HG03139 (cell line): ENCODE measurements at regions not wholly inside any gene's neighbourhood (a gene's known extent, or its start where the extent isn't known, plus 50 kb on each side); places are given as distances from the start of the nearest gene placed in this dataset.
"Not testable (repeated sequence)": the region's sequence is repeated elsewhere in the genome, so short reads cannot be mapped to it uniquely, and the experiment has no call there.

ENCODE experiments used
- ATAC-seq: cut with Tn5 transposase; IDR thresholded peaks from one replicate; pipeline ENCODE4 v1.9.1; 2021; ENCODE audit not compliant: unreplicated experiment

- not testable (repeated sequence) for ATAC-seq
Measured at GRCh38 chr7:35853194-35853593, 52.3 kb downstream of the SEPTIN7 start.

GRCh38 chr7:35854311-35854710 is 53.5 kb downstream of the SEPTIN7 start:
- no peak for ATAC-seq

GRCh38 chr7:35856175-35856574 is 55.3 kb downstream of the SEPTIN7 start:
- ATAC-seq, result no peak

GRCh38 chr7:35860664-35861063 is 59.8 kb downstream of the SEPTIN7 start:
- ATAC-seq, result no peak

- no peak for ATAC-seq
Measured at GRCh38 chr7:35865287-35865686, 64.4 kb downstream of the SEPTIN7 start.

DNA sequence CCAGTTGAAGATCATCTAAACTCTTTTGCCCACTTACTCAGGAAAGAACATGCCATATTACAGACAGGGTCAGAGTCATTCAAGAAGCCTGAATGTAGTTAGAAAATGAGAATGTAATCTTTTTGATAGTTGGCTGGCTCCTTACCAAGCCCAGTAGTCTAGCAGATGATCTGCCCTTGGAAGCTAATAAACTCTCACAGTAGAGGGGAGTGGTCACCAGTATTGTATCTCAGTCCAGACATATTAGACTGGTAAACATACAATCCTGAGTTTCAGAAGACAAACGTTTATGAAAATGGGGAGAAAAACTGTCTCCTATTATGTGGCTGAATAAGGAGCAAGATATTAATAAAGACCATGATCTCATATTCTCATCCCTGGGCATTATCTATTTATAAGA is 65.3 kb downstream of the SEPTIN7 start:
- no peak for ATAC-seq

DNA sequence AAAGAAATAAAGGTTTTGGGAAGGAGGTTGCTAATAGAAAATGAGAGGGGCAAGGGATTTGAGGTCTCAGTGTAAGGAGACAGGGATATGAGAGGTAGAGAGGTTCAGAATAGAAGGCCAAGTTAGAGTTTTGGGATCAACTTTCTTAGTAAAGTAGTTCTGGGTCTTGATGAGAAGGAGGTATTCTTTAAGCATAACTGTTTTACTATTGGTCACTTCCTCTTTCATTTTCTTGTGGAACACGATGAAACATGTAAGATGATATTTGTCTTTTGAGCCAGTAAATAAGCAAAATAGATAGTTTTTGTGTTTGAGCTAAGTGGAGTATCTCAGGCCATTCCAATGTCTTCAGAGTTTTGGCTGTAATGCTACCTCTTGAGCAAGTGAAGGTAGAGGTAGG is 68.3 kb downstream of the SEPTIN7 start:
- not testable (repeated sequence) for ATAC-seq

DNA sequence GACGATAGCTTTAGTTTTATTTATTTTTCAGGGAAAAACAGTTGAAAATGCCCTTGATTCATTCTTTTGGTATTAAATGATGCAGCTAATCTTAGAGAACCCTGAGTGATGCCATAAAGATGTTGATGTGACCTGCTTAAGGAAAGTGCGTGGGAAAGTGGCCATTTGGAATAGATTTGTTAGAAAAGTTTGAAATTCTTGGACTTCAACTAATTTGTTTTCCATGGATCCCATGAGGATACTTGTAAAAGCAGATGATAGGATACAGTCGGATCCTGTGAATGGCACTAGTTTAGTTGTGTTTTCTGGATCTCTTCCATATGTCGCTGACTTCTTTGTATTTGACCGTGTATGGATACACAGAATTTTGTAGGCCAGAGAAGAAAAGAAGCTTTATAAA is 69.0 kb downstream of the SEPTIN7 start:
- no peak for ATAC-seq

GRCh38 chr7:35871856-35872255 is 71.0 kb downstream of the SEPTIN7 start:
- no peak for ATAC-seq

- ATAC-seq, result no peak
Measured at GRCh38 chr7:35874886-35875285, 74.0 kb downstream of the SEPTIN7 start.

DNA sequence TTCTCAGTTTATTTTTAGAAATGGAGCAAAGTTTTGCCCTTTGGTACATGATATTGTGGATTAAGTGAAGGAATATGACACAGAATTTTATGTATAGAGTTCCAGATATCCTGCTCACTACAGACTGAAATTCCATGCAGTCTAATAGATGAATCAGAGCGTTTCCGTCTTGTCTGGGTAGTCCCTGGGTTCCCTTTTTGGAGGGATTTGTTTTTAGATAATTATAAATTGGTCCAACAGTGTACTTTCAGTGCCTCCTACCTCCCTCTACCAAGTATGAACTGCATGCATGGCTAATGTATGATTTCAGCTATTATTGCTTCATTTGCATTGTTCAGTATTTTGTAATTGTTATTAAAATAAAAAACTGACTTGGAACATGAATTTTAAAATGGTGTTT is 74.4 kb downstream of the SEPTIN7 start:
- no peak for ATAC-seq

- ATAC-seq, result no peak
Measured at GRCh38 chr7:35878351-35878750, 77.5 kb downstream of the SEPTIN7 start.

DNA sequence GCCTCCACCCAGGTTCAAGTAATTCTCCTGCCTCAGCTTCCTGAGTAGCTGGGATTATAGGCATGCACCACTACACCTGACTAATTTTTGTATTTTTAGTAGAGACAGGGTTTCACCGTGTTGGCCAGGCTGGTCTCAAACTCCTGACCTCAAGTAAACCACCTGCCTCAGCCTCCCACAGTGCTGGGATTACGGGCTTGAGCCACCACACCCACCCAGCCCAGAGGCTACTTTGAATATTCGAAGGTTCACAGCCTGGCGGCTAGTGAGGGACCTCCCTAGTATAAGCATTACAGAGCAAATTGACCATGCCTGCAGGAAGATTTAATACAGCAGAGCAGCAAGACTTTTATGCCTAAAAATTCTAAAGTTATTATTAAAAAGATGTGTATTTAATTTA is 86.6 kb downstream of the SEPTIN7 start:
- not testable (repeated sequence) for ATAC-seq

- ATAC-seq, result no peak
Measured at GRCh38 chr7:35889001-35889400, 88.1 kb downstream of the SEPTIN7 start.

GRCh38 chr7:35889870-35890269 is 89.0 kb downstream of the SEPTIN7 start:
- ATAC-seq, result no peak

GRCh38 chr7:35891004-35891830 is 90.4 kb downstream of the SEPTIN7 start:
- no peak for ATAC-seq

DNA sequence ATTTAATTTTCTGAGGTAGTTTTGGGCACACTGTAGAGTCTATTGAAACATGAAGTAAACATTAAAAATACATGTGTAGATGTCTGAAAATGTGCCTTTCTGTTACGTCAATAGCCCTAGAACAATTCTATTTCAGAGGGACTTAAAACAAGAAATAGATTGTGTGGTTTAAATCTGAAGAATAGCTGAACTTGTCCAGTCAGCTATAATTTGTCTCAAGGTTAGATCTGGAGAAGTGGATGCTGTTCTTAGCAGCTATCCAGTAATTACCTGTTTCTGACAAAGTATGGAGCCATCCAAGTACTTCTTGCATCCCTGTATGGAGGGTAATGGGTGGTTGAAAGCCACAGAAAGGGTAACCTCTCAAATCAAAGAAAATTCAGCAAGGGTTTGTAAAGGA is 92.8 kb downstream of the SEPTIN7 start:
- ATAC-seq, result no peak

DNA sequence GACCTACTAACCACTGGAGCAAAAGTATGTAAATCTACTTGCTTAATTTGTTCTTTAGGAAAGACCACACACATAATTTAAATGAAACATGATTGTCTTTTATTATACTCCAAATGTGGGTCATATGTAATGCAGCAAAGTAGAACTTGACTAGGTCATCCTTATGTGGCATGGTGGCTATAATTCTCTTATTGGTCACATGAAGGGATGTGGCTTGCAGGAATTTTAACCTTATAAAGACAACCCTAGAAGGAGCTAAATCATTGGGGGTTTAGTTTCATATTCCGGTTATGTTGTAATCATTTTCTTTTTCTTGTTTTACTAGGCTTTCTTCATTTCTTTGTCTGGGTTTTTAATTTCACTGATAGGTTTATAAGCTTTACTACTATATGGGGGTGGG is 93.9 kb downstream of the SEPTIN7 start:
- ATAC-seq, result no peak

DNA sequence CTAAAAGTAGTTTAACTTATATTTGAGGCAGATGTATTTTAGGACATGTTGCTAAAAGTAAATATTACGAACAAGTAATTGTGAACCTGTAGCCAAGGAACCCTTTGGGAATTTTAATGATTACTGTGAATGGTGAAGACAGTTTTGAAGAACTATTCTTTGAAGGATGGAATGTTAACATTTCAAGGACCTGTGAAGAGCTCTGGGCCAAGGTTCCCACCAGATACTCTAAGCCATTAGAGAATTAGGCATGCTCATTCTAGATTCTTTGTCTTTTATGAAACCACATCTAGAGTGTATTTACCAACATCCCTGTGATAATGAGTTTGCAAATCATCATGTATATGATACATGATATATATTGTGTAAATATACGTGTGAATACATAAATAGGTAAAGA is 99.8 kb downstream of the SEPTIN7 start:
- ATAC-seq, result no peak

GRCh38 chr7:35905555-35905954 is 104.7 kb downstream of the SEPTIN7 start:
- no peak for ATAC-seq

DNA sequence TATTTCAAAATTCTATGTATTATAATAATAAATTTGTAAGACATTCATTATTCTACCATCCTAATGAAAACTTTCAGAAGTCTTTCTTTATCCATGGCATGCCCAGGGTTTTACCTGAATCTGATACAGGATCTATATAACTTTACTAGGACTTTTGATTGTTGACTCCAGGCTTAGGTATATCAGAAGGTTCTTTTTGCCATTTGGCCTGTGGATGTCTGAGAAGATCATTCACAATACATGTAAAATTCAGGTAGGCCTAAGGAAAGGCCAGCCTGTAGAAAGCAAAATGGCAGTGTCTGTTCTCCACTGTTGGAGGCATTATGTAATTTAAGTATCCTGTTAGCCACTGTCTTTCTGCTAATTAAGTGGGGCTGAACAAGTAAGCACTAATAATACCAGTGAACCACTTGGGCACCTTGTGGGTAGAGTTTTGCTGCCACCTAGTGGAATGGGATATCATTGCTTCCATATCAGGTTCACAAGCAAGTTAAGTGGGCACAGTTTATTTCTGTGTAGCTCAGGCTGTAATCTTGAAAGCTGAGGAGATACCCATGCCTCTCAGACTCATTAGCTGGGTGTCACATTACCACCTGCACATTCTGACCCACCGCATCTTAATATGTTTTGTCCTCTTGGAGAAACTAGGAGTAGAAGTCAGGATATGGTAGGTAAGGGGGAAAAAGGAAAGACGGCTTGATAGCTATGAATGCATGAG is 105.5 kb downstream of the SEPTIN7 start:
- no peak for ATAC-seq
